DMS153 treated with DMSO at 0.1 percent for 48 hours (cell line): ENCODE measurements at regions not wholly inside any gene's neighbourhood (a gene's known extent, or its start where the extent isn't known, plus 50 kb on each side); places are given as distances from the start of the nearest gene placed in this dataset.
"Not testable (repeated sequence)": the region's sequence is repeated elsewhere in the genome, so short reads cannot be mapped to it uniquely, and the experiment has no call there.

ENCODE experiments used
- DNase-seq: peaks from one replicate; lab custom pipeline; 2025; ENCODE audit not compliant: unreplicated experiment; lab: John Stamatoyannopoulos, UW

GRCh38 chr10:10020945-10021344 is 996.7 kb upstream of the CELF2 start:
- DNase-seq, result no peak

GRCh38 chr10:10032991-10033390 is 984.7 kb upstream of the CELF2 start:
- DNase-seq, result no peak

GRCh38 chr10:10038348-10038747 is 979.3 kb upstream of the CELF2 start:
- DNase-seq, result no peak

DNA sequence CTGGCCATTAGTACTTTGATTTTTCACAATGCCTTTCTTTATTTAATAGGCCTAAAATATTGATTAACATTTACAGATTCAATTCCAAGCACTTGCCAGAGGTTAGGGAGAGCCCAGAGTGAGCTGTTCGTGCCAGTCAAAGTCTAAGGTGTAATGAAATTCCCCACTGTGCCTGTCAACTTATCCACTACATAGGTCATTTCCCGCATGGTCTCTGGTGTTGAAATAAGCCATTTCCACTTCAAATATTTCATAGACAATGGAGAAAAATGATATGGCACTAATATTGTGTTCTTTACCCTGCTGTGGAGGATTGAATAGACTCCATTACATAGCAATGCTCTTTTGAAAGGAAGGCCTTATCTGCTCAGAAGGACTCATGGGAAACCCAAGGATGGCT is 978.1 kb upstream of the CELF2 start:
- DNase-seq, result no peak

DNA sequence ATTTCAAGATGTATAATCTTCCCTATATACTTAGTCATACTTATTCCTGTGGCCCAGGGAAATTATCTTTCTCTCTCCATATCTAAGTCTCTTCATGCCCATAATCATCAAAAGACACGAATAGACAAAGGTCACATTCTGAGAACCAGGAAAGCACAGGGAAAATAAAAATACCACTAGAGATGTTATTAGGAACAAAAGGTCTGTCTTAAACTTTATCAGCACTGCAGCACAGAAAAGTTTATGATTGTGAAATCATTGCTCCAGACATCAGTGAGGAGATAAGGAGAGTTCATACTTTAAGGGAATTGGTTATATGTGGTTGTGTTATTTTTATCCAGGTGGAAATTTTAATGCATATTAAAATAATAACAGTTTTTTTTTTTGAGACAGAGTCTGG is 974.6 kb upstream of the CELF2 start:
- DNase-seq, result no peak

- no peak for DNase-seq
Measured at GRCh38 chr10:10044922-10045764, 972.5 kb upstream of the CELF2 start.

DNA sequence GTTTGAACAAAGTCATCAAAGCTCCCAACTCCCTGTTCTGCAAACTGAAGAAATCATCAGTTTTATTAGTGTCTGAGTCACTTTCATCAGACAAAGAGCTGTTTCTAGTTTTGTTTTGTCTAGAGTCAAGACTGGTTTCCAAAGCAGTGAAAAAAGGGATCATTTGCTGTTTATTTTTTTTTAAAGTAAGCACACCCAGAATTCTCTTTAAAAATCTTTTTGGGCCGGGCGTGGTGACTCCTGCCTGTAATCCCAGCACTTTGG is 972.0 kb upstream of the CELF2 start:
- DNase-seq, result no peak

GRCh38 chr10:10047426-10047825 is 970.2 kb upstream of the CELF2 start:
- no peak for DNase-seq

- no peak for DNase-seq
Measured at GRCh38 chr10:10053051-10053450, 964.6 kb upstream of the CELF2 start.

GRCh38 chr10:10054466-10054865 is 963.2 kb upstream of the CELF2 start:
- DNase-seq, result no peak

DNA sequence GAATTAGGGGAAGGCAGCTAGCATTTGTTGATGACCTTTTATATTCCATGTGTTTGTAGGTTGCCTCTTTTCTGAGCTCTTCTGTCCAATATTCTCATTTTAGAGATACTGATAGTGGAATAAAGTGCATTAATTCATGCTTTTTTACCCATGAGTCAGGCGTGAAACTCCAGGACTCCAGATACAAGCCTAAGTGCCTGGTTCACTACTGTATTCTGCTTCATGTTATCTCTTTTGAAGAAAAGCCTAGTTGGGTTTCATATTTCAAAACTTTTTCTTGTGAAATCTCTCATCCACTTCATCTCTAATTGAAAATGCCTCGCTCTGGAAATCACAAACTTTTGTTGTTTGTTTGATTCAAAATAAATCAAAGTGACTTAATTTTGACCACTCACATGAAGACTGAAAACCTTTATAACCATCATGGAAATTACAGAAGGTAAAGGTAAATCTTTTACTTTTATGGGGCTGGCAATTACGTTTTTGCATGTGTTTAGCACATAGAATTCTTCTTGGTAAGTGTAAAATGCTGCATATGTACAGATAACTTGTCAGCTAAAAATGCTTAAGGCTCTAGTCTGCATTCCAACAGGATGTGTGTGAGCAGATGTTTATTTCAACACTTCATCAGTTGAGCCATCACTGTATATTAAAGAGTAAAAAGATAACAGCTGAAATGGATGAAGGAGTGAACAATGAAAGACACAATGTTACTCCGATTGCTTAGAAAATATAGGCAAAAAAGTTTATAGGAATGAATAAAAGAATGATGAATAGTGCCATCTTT is 961.8 kb upstream of the CELF2 start:
- no peak for DNase-seq

- DNase-seq, result no peak
Measured at GRCh38 chr10:10056961-10057360, 960.7 kb upstream of the CELF2 start.

GRCh38 chr10:10067644-10068043 is 950.0 kb upstream of the CELF2 start:
- DNase-seq, result no peak

DNA sequence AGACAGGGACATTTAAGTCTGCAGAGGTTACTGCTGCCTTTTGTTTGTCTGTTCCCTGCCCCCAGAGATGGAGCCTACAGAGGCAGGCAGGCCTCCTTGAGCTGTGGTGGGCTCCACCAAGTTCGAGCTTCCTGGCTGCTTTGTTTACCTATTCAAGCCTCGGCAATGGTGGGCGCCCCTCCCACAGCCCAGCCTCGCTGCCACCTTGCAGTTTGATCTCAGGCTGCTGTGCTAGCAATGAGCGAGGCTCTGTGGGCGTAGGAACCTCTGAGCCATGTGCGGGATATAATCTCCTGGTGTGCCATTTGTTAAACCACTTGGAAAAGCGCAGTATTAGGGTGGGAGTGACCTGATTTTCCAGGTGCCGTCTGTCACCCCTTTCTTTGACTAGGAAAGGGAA is 942.8 kb upstream of the CELF2 start:
- DNase-seq, result not testable (repeated sequence)

GRCh38 chr10:10078446-10078845 is 939.2 kb upstream of the CELF2 start:
- no peak for DNase-seq

DNA sequence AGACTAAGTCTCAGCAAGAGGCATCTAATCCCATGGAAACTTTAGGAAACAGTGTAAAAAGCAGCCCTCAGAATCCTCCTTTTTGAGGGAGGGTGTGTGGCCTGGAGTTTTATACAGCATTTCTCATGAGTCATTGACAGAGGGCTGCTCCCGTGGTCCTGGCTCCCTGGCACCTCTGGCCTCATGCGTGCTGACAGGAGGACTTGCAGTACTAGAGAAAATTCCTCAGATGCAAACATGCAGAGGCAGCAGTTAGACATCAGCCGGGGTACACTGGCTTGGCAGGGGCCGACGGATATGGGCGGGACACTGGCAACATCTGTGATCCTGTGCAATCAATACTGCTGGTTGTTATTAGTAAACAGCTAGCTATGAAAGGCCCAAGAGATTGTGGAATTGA is 925.1 kb upstream of the CELF2 start:
- DNase-seq, result no peak

DNA sequence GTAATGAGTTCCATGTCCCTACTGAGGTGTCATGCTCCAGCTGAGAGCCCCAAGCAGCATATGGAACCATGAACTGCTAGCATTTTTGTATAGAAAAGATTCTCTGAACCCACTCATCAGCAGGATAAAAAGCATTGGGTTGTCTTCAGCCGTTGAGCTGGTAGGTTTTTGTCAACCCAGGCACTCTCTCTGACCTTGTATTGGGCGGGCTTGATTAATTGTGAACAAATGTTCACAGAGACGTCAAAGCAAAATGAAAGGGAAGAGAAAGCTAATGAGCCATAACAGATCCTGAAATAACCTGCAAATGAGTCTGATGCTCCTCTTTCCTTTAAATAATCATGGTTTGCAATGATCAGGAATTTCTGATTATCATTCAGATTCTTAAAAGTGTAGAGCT is 924.7 kb upstream of the CELF2 start:
- DNase-seq, result no peak

GRCh38 chr10:10094691-10095090 is 923.0 kb upstream of the CELF2 start:
- no peak for DNase-seq

DNA sequence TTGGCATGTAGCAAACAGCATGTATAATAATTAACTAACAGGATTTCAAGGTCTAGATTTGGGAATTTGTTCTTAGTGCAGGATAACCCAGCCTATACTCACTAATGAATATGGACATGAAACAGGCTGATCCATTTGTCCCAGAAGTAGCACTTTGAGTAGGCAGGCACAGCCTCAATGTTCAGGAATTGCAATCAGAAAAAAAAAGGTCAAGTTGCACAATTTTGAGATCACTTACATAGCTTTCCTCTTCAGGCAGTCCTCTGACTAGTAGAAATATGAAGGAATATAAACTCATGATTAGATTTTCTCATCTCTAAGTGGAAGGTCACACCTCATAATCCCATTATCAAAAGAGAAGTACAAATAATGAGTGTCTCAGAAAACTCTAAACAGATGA is 921.4 kb upstream of the CELF2 start:
- DNase-seq, result no peak

DNA sequence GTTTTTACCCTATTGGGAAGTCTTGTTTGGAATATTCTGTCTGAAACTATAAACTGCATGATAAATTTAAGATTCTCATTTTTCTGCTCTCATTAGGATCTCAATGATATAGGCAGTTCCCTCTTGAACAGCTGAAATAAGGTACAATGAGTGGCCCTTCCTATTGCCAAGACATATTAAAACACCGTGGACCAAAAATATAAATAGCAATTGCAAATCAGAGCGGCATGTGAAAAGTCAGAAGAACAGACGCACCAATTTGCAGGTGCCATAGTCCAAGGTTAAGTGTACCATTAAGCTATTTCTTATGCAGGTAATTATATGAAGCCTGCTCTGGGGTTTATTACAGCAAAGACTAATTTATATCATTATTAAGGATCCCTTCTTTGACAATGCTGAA is 920.8 kb upstream of the CELF2 start:
- no peak for DNase-seq

- DNase-seq, result no peak
Measured at GRCh38 chr10:10101106-10101505, 916.6 kb upstream of the CELF2 start.

DNA sequence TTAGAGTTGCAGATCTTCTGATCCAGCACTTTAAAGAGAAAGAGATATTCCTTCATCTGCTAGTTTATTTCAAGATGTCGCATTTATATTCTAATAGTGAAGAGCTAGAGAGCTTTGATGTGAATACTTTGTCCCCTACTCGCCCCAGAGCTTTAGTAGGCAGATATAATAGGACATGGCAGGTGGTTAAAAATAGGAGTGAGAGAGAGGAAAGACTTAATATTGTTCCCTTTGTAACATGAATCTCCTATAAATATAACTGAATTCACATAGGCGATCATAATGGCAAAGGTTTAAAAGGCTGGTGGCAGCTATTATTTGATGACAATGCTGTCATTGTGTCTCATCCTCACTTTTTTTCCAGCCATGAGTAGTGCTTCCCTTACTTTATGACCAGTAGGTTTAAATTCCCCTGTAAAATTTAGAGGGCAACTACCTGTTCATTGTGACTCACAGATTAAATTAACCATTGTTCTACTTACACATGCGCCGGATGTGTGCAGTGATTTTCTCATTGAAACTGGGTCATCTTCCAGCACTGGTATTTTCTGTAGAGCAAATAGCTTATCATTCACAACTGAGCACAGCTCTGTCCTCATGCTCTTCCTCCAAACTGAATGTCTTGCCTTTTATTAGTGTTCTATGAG is 906.7 kb upstream of the CELF2 start:
- no peak for DNase-seq
